Activated naive CD4-positive, alpha-beta T cell treated with anti-CD3 and anti-CD28 coated beads, Interleukin-2, amount 50 U/mL, for 16 hours (primary cell): ENCODE measurements at regions not wholly inside any gene's neighbourhood (a gene's known extent, or its start where the extent isn't known, plus 50 kb on each side); places are given as distances from the start of the nearest gene placed in this dataset.

Source experiments
- DNase-seq: peaks from one replicate; pipeline ENCODE4 v3.0.0-alpha.2; 2020

DNA sequence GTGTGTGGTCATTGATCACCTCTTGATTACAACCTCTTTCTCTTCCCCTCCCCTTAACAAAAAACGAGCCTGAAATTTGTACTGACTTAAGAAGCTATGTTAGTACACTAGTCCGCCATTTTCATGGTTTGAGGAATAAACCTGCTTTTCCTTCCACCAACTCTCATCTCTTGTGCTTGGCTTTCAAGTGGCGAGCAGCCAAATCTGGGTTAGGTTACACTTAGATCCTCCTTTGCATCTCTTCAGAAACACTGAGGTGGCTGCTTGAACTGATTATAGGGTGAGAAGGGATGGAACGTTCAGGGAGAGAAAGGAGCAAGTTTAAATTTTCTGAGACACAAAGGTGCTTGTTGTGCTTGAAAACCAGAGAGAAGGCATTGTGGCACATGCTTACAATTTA is 2171.4 kb downstream of the LRRC4C start:
- DNase-seq, result no peak

DNA sequence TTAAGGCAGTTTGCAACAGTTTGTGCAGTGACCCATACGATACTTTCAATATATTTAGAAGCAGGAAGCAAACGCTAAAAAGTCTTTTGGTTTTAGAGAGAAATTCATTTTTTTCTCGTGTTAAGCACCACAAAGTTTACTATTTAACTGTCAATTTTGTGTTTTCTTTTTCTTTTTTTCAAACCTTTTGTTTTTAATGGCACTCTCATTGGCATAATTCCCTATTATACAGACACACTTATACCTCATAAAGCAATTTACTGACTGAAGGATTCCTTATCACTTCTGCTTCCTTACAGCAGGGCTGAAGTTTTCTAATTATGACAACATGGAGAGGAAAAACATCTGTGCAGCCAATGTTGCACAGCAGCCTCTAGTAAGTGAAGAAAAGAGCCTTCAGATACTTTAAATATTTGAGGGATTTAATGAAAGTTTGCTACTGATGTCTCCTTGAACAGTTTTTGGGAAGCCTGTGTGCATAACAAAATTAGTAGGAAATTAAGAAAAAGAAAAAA is 2191.2 kb downstream of the LRRC4C start:
- DNase-seq, result no peak

DNA sequence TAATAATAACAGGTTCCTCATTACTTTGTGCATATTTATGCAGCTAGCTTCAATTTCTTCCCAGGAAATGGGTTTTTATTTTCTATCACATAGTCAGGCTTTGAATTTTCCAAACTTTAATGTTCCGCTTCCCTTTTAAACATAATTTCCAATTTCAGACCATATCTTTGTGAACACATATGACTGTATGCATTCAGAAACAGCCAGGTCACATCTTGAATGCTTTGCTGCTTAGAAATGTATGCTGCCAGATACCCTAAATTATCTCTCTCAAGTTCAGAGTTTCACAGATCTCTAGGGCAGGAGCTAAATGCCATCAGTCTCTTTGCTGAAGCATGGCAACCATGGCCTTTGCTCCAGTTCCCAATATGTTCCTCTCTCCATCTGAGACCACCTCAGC is 2203.8 kb downstream of the LRRC4C start:
- DNase-seq, result no peak

DNA sequence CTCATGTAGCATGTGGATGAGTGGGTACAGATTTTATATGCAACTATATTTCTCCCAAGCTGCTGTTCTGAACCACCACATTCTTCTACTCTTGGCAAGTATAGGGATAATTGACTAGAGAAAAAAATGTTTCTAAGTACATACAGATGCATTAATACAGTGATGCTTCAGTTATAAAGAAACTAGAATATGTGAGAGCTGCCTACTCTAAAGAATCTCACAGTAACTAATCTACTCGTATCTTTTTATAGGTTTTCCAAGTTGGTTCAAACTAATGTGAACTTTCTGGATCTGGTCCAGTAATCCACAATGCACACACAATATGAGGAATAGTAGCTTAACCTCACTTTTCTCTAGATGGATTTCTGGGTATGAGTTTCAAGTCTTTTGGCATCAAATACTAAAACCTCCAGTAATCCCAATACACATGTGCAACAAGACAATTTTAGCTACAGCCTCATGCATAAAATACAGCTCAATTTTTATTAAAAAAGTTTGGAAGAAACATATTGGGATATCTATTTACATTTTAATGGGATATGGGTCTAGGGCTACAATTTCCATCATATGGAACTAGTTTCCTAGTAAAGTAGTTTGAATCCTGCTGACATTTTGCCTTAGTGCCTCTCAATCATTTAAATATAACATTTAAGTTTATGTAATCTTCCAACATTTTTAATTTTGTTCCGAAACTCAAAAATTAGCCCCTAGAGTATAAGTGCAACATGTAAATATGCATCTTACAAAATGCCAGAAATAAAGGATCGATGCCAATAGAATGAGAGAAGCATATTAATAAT is 2209.7 kb downstream of the LRRC4C start:
- DNase-seq, result no peak

DNA sequence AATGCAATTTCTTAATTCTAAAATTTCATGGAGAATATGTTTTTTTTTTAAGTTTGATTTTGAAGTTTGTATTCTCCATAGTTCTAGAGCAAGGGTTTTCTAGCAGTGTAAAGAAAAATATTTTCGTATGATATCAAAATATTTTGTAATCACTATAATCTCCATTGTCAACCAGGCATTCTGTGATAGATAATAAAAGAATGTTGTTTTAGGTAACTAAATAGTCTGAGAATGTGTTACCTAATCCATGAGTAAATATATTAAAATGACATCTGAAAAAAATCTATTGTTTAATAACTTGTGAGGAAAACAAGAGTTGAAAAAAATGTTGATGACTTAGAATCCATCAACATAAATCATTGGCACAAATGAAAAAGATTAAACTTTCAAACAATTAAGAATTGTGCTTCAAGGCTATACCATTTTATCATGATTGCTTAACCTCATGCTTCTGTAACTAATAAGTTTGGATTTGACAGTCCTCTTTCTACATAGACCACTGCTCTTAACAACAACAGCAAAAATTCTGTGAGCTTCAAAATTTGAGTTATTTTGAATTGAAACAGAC is 2211.8 kb downstream of the LRRC4C start:
- DNase-seq, result no peak

DNA sequence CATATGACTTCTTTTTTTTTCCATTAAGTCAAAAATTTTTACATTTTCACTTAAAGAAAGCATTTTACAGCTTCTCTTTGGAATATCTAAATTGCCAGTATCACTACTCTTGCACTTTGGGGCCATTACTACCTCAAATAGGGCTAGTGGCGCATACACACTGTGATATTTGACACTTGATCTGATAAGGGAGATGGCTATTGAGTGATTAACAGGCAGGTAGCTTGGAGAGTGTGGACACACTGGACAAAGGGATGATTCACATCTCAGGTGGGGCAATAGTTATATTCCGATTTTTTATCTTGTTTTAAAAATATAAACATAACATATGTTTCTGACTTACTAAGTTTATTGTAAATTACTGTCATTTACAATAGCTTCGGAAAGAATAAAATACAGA is 2219.9 kb downstream of the LRRC4C start:
- no peak for DNase-seq

DNA sequence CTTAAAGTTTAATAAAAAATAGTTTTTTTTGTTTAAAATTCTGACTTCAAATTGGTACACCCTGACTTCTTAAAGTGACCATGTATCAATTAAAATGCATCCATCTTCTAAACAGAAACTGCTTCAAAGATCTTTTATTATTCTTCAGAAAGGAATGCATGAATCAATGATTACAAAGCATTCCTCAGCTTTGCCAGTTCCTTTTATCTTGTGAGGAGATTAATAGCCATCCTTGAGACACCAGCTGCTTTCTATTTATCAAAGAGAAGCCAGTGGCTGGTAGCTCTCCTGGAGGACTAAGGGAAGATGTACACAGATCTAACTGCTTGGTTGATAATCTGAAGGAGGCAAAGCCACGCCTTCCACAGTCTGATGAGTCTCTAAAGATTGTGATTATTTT is 2222.5 kb downstream of the LRRC4C start:
- DNase-seq, result no peak

DNA sequence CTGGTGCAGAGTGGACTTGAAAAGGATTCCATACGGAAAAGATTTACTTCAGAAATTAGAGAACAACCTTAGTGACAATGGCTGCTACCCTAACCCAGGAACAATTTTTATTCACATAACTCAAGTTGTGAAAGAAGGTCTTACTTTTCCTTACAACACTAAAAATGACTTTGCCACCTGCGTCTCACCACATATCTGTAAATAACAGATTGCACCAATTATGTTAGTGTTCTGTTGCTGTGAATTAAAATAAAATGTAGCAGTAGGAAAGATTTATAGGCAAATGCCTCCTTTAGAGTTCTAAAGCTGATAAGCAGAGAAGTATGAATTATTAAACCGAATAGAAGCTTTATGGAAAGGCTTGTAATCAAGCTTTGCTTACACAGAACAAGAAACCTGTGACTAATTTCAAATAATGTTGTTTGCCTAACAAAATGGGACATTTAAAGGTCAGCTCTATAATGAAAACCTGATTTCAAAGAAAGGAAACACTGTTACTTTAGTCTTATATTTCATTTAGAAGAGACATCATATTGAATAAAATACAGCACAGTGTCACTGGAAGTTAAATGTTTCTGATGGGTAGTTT is 2237.8 kb downstream of the LRRC4C start:
- DNase-seq, result no peak

DNA sequence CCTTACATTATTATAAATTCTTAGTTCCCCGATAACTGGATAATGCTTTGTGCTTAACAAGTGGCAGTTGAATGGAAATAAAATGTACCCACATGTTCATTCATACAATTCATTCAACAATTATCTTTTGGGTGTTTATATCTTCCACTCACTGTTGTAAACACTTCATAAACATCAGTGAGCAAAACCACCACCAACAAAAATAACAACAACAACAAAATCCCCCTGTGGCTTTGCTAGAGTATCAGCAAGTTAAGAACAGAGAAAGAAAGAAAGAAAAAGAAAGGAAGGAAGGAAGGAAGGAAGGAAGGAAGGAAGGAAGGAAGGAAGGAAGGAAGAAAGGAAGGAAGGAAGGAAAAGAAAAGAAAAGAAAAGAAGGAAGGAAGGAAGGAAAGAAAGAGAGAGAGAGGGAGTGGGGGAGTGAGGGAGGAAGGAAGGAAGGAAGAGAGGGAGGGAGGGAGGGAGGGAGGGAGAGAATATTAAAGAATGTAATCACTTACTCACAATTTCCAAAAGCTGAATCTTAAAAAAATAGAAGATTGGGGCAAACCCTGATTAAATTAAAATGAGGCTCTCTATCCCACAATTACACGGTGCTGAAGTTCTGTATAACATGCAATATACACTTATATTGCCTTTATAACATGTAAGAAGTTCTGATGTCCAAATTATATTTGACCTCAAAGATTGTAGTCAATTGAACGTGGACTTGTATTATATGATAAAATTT is 2238.8 kb downstream of the LRRC4C start:
- no peak for DNase-seq

DNA sequence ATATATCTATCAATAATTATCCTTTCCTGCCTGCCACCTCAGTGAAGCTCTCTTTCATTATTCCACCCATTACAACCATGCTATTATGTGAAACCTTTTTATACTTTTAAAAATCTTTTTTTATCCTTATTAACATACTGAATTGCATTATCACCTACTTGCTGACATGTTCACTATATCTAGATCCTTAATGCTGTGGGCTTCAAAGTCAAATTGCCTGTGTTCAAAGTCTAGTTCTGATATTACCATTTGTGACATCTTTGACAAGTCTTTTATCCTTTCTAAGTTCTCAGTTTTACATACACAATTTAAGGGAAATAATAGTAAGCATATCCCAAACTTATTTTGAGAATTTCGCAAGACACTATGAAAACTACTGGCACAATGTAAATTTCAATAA is 2239.4 kb downstream of the LRRC4C start:
- no peak for DNase-seq

DNA sequence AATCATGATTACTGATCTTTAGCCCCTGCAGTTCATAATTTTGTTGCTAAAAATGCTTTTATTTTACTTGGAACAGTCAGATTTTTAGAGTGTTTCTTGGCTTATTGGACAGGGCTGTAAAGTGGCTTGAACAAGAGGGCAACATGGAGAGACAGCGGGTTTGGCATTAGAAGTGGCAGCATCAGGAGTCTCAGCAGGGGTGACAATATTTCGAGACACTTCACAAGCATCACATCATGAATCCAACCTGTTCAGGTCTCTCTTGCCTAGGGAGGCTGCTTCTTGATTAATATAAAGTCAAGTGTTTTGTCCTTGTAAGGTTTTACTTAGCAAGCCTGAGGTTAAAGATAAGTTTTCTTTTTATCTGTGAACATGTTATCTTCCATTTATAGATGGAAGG is 2249.5 kb downstream of the LRRC4C start:
- no peak for DNase-seq

DNA sequence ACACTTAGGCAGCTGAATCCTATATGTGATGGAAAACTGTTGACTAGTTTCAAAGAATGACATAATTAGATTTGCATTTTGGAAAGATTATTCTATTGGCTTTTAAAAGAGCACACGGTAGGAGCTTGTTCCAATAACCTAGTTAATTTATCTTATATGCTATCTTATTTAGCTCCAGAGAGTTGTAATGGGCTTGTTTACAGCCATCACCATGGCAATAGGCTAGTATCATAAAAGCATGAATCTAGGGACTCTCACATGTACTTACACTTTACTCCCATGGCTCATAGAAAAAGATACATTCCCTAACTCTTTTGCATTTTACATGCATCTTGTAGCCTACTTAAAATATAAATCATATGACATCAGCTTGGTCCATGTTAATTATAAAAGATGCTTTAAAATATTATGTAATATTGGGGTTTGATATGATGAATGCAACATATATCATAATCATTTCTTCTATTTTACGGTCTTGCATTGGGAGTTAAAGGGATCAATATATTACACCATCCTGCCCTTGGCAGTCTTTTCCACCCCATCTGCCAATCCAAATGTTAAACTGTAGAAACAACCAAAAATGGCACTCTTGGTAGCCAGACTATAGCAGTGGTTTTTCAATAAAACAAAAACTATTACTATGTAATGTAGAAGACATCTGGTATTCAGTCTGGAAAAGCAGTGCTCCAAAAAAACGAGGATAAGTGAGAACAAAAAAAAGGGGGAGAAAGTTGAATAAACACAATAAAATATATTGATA is 2254.0 kb downstream of the LRRC4C start:
- no peak for DNase-seq

DNA sequence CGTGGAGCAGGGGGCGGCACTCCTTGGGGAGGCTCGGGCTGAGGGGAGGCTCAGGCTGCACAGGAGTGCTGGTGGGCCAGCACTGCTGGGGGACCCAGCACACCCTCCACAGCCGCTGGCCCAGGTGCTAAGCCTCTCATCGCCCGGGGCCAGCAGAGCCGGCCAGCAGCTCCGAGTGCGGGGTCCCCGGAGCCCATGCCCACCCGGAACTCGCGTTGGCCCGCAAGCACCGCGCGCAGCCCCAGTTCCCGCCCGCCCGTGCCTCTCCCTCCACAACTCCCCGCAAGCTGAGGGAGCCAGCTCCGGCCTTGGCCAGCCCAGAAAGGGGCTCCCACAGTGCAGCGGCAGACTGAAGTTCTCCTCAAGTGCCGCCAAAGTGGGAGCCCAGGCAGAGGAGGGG is 2266.8 kb downstream of the LRRC4C start:
- no peak for DNase-seq

DNA sequence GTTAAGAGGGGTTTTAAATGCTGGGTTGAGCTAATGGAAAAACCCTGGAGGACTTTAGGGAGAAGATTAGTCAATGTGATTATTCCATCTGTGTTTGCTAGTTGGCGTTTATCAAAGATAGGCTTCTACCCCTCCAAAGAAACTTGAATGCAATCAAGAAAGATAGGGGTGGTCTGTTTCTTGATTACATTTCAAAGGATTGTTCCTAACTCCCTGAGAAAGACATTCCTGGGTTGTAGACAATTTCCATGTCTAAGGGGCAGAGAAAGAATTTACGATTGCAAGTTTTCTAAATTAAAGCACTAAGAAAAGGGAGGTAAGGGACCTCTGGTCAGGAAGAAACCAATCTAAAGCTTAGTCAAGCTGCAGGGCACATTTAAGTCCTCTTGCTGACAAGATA is 2268.7 kb downstream of the LRRC4C start:
- DNase-seq, result no peak

DNA sequence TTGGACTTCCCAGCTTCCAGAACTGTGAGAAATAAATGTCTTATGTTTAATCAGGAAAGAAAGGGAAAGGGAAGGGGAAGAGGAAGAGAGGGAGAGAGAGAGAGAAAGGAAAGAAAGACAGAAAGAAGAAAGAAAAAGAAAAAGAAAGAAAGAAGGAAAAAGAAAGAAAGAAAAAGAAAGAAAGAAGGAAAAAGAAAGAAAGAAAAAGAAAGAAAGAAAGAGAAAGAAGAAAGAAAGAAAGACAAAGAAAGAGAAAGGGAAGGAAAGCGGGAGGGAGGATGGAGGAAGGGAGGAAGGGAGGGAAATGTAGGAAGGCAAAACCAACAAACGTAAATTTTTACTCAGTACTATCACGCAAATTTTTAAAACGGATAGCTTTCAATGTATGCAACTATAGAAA is 2281.8 kb downstream of the LRRC4C start:
- DNase-seq, result no peak

DNA sequence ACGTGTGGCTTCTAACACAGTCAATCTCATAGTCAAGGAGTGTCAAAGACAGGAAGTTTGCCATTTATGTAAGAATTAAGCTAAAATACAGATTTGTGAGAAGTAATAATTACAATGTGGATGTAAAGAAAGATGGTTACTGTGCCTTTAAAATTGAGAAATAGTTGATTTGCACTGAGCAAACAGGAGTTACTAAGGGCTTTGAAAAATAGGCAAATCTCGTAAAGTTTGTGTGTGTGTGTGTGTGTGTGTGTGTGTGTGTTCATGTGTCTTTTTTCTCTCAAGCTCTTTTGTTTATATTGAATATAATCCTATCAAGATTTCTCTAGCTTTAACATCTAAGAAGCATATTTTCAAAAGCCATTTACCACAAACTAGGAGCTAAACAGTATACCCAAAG is 2284.5 kb downstream of the LRRC4C start:
- no peak for DNase-seq

DNA sequence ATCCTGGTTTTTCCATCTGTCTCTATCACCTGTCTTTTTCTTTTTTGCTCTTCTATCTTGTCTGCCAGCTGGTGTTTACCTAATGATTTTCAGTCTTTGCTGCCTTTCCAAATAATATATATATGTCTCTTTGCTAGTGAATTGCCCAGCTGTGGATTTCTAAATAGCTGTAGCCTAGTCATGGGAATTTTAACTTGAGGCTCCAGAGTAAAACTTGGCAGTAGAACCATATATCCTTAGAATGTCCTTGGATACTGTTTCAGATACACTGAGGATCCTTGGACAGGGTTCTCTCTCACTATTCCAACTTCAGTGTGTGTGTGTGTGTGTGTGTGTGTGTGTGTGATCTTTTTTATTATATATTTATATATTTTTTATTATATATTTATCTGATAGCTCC is 2285.3 kb downstream of the LRRC4C start:
- DNase-seq, result no peak

DNA sequence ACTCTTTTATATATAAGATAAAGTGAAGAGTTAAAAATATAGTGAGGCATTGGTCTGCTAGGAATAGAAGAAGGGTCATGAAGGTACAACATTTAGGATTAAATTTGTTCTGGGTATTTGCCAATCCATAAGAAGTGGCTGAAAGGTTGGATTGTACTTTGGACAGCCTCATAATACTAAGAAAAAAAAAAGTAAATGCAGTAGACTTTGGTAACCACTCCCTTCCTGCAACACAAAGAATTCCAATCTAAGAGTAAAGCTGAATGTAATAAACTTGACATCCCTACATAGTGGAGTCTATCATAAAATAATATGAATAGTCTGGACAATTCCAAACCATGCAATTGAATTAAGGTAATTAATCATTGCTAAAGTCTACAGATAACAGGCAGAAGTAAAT is 2294.4 kb downstream of the LRRC4C start:
- no peak for DNase-seq

DNA sequence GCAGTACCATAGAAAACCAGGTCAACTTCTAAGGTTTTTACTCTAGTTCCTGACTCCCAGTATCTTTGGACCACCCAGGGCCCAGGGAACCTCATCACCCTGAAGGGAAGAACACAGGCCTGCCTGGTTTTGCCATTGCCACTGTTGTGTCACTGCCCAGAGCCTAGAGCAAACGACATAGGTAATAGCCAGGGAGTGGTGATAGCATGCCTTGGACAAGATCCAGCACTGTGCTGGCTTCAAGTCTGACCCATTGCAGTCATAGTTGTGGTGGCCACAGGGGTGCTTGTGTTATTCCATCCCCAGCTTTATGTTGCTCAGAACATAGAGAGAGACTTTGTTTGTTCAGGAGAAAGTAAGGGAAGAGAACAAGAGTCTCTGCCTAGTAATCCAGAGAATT is 2310.2 kb downstream of the LRRC4C start:
- DNase-seq, result no peak

DNA sequence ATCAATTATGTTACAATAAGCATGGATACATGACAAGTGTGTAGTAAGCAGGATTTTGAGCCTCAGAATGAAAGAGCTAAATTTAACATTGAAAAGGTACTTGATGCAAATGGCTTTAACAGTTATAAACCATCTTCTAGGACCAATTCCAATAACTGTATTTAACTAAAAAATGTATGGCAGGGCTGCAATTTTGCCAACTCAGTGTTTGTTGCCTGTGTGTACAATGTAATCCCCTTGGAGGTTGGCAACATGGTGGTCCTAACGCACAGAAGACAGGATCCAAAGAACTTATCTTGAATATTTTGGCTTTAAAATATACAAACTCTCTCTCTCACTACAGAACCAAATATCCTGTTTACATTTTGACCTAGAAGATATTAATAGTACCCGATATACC is 2314.1 kb downstream of the LRRC4C start:
- DNase-seq, result no peak

DNA sequence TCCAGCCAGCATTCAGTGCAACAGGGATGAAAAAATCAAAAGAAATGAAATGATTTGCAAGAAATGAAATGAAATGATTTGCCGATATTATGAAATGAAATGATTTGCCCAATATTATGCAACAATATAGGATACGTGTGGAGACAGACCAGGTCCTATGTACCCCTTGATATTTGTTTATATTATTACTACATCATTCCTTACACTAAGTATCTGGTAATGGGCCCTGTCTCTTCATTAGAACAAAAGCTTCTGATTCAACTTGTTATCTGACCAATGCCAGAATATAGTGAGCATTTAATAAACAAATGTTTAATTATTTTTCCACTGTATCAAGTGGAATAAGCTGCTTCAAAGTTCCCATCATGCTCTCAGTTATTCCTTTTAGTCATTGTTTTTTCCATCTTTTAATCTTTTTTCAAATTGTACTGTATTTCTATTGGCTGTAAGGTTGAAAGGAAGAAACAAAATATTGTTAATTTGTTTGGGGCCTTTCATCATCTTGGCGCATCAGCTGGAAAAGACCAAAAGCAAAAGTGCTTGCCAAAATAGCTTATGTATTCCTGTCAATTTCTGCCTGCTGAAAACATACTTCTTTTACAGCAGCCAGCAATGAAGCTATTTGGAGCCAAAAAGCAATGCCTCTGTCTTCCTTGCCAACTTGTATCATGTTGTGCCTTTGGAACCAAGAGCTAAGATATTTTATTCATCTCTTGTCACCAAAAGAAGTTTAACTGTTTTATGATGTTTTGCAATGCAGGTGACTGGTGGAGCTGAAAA is 2314.9 kb downstream of the LRRC4C start:
- DNase-seq, result no peak

DNA sequence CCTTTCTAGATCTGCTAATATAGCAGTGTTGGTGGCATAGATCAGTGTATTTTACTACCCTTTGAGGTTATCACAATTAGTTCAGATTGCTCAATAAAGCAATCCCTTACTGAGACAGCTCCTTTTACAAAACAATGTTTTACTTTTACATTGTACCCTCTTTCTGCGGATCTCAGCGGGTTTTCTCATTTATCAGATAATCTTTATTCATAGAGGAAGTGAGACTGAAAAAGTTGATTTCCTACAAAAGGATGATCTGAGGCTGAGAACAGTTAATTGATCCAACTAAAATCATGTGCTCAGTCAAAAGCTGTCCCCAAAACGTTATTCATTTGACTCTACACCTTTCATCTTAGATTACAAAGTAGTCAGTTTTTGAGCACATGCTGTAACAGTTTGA is 2319.9 kb downstream of the LRRC4C start:
- DNase-seq, result no peak
